ENCODE measurements at regions not wholly inside any gene's neighbourhood (a gene's known extent, or its start where the extent isn't known, plus 50 kb on each side); places are given as distances from the start of the nearest gene placed in this dataset.

- no peaks in the 10 kb centered on the region for H3K4me1 ChIP-seq
- no peaks in the 10 kb centered on the region for H3K27me3 ChIP-seq
- no peak overlapping the region for H3K27ac ChIP-seq
- H3K9me3 ChIP-seq: no peaks in the 10 kb centered on the region
- no peak for ATAC-seq
- no peaks in the 10 kb centered on the region for H3K36me3 ChIP-seq
- TF ChIP-seq POLR2A (IDR thresholded peaks at IDR 0.05) (no peak), CTCF (IDR thresholded peaks at IDR 0.05 in 4 of 5, conservative IDR thresholded peaks at IDR 0.05 in 1 of 5) (no peak)
- in situ Hi-C loops (cut with MboI; ENCODE audit: low sequenced_read_pairs in 4 of 4) (no loop called here), intact Hi-C loops (cut with DNase I; ENCODE audit: low total_unique reads) (no loop called here)
- no peak for DNase-seq
- H3K4me3 ChIP-seq: no peak overlapping the region
These were observed 389.6 kb downstream of the TRIB2 start for GRCh38 chr2:13106302-13106701.

- no peaks in the 10 kb centered on the region for H3K36me3 ChIP-seq
- DNase-seq: no peak
- ATAC-seq: no peak
- no peaks in the 10 kb centered on the region for H3K27me3 ChIP-seq
- H3K4me1 ChIP-seq: no peaks in the 10 kb centered on the region
- no peak overlapping the region for H3K4me3 ChIP-seq
- no peak for TF ChIP-seq CTCF (IDR thresholded peaks at IDR 0.05 in 4 of 5, conservative IDR thresholded peaks at IDR 0.05 in 1 of 5)
- no peak for TF ChIP-seq POLR2A (IDR thresholded peaks at IDR 0.05)
- H3K9me3 ChIP-seq: no peaks in the 10 kb centered on the region
- H3K27ac ChIP-seq: no peak overlapping the region
- intact Hi-C loops (cut with DNase I; ENCODE audit: low total_unique reads): no loop called here
- in situ Hi-C loops (cut with MboI; ENCODE audit: low sequenced_read_pairs in 4 of 4): no loop called here
These were observed 392.8 kb downstream of the TRIB2 start for GRCh38 chr2:13109516-13109915.

GRCh38 chr2:13110825-13111224 is 394.1 kb downstream of the TRIB2 start:
- Histone ChIP-seq H3K9me3 (no peaks in the 10 kb centered on the region), H3K27me3 (no peaks in the 10 kb centered on the region), H3K4me1 (no peaks in the 10 kb centered on the region), H3K36me3 (no peaks in the 10 kb centered on the region), H3K4me3 (no peak overlapping the region), H3K27ac (no peak overlapping the region)
- intact Hi-C loops (cut with DNase I; ENCODE audit: low total_unique reads): no loop called here
- no peak for TF ChIP-seq CTCF (IDR thresholded peaks at IDR 0.05 in 4 of 5, conservative IDR thresholded peaks at IDR 0.05 in 1 of 5)
- TF ChIP-seq POLR2A (IDR thresholded peaks at IDR 0.05): no peak
- ATAC-seq (no peak), DNase-seq (no peak)
- in situ Hi-C loops (cut with MboI; ENCODE audit: low sequenced_read_pairs in 4 of 4): no loop called here

GRCh38 chr2:13113002-13113401 is 396.3 kb downstream of the TRIB2 start:
- in situ Hi-C loops (cut with MboI; ENCODE audit: low sequenced_read_pairs in 4 of 4): no loop called here
- Histone ChIP-seq H3K27me3 (no peaks in the 10 kb centered on the region), H3K9me3 (no peaks in the 10 kb centered on the region), H3K4me1 (no peaks in the 10 kb centered on the region), H3K4me3 (no peak overlapping the region), H3K27ac (no peak overlapping the region), H3K36me3 (no peaks in the 10 kb centered on the region)
- ATAC-seq (no peak), DNase-seq (no peak)
- TF ChIP-seq CTCF (IDR thresholded peaks at IDR 0.05 in 4 of 5, conservative IDR thresholded peaks at IDR 0.05 in 1 of 5) (no peak), POLR2A (IDR thresholded peaks at IDR 0.05) (no peak)
- intact Hi-C loops (cut with DNase I; ENCODE audit: low total_unique reads): no loop called here

GRCh38 chr2:13114391-13114790 is 397.7 kb downstream of the TRIB2 start:
- no peaks in the 10 kb centered on the region for H3K9me3 ChIP-seq
- H3K27ac ChIP-seq: no peak overlapping the region
- H3K4me3 ChIP-seq: no peak overlapping the region
- no peak for ATAC-seq
- DNase-seq: no peak
- intact Hi-C loops (cut with DNase I; ENCODE audit: low total_unique reads): no loop called here
- no peaks in the 10 kb centered on the region for H3K4me1 ChIP-seq
- H3K27me3 ChIP-seq: no peaks in the 10 kb centered on the region
- TF ChIP-seq CTCF (IDR thresholded peaks at IDR 0.05 in 4 of 5, conservative IDR thresholded peaks at IDR 0.05 in 1 of 5) (no peak), POLR2A (IDR thresholded peaks at IDR 0.05) (no peak)
- in situ Hi-C loops (cut with MboI; ENCODE audit: low sequenced_read_pairs in 4 of 4): no loop called here
- no peaks in the 10 kb centered on the region for H3K36me3 ChIP-seq

Measured in gastrocnemius medialis (tissue), 4 donors.